DOHH2 (cell line): ENCODE measurements at regions not wholly inside any gene's neighbourhood (a gene's known extent, or its start where the extent isn't known, plus 50 kb on each side); places are given as distances from the start of the nearest gene placed in this dataset.

Experiments used
- EZH2phosphoT487 ChIP-seq: fragments of 200-600 bp; sonication (generic); IDR thresholded peaks from 2 replicates; pipeline ENCODE4 v1.6.1; 2017; ENCODE audit warnings: borderline replicate concordance, mild to moderate bottlenecking, antibody characterized with exemption, low read length, moderate library complexity, mixed read lengths
- TF ChIP-seq, protein P1 (sequence below): fragments of 200-600 bp; sonication (generic); IDR thresholded peaks from one replicate; pipeline ENCODE4 v1.5.1; 2014; ENCODE audit warnings: antibody characterized with exemption, mild to moderate bottlenecking, low read depth, low read length; ENCODE audit not compliant: poor library complexity, severe bottlenecking

DNA sequence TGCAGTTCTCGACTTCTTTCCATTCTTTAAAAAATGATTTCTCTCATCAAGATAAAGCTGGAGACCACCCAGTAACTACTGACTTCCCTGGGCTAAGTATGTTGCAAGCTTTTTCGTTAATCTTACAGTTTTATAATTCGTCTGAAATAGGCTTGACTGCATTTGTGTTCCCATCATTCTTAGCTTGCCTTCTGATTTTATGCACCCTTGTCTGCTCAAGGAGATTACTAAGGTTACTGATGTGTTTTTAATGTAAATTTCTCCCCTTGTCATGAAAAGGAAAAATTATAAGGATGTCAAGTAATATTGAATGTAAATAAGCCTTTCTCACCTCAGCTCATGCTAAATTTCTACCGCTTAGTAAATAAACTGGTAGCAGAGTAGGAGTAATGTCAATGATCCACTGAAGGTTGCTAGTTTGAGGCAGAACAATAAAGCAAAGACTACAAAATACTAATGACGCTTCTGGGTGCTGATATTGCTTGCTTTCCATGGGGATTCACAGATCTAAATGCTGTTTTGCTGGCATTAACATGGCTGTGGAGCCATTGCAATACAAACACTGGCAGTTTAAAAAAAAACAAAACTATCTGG is 91.9 kb upstream of the CDH20 start:
- TF ChIP-seq, protein P1, sequence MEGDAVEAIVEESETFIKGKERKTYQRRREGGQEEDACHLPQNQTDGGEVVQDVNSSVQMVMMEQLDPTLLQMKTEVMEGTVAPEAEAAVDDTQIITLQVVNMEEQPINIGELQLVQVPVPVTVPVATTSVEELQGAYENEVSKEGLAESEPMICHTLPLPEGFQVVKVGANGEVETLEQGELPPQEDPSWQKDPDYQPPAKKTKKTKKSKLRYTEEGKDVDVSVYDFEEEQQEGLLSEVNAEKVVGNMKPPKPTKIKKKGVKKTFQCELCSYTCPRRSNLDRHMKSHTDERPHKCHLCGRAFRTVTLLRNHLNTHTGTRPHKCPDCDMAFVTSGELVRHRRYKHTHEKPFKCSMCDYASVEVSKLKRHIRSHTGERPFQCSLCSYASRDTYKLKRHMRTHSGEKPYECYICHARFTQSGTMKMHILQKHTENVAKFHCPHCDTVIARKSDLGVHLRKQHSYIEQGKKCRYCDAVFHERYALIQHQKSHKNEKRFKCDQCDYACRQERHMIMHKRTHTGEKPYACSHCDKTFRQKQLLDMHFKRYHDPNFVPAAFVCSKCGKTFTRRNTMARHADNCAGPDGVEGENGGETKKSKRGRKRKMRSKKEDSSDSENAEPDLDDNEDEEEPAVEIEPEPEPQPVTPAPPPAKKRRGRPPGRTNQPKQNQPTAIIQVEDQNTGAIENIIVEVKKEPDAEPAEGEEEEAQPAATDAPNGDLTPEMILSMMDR, result no peak
- no peak for TF ChIP-seq EZH2phosphoT487
